Glomerular visceral epithelial cell (primary cell): ENCODE measurements at regions not wholly inside any gene's neighbourhood (a gene's known extent, or its start where the extent isn't known, plus 50 kb on each side); places are given as distances from the start of the nearest gene placed in this dataset.
"Not testable (repeated sequence)": the region's sequence is repeated elsewhere in the genome, so short reads cannot be mapped to it uniquely, and the experiment has no call there.

Experiments used
- DNase-seq: peaks from one replicate; pipeline ENCODE4 v3.0.0-alpha.2; 2016; ENCODE audit errors: extremely low spot score

GRCh38 chr10:125238682-125239081, 78.3 kb upstream of the CTBP2 start:
- DNase-seq = no peak

- no peak for DNase-seq
Measured at GRCh38 chr10:125236091-125236490, 75.7 kb upstream of the CTBP2 start.

- no peak for DNase-seq
Measured at GRCh38 chr10:125235093-125236069, 75.0 kb upstream of the CTBP2 start.

GRCh38 chr10:125234576-125234975, 74.2 kb upstream of the CTBP2 start:
- DNase-seq = not testable (repeated sequence)

GRCh38 chr10:125233726-125234125, 73.4 kb upstream of the CTBP2 start:
- DNase-seq = no peak

GRCh38 chr10:125232841-125233240, 72.5 kb upstream of the CTBP2 start:
- no peak for DNase-seq

GRCh38 chr10:125231813-125232475, 71.6 kb upstream of the CTBP2 start:
- no peak for DNase-seq

- DNase-seq = peak; percentile 86
Measured at GRCh38 chr10:125231116-125231812, 70.9 kb upstream of the CTBP2 start.

GRCh38 chr10:125230251-125230650, 69.9 kb upstream of the CTBP2 start:
- no peak for DNase-seq

GRCh38 chr10:125228245-125228940, 68.0 kb upstream of the CTBP2 start:
- DNase-seq = not testable (repeated sequence)

GRCh38 chr10:125227546-125227945, 67.2 kb upstream of the CTBP2 start:
- no peak for DNase-seq

- no peak for DNase-seq
Measured at GRCh38 chr10:125226823-125227222, 66.5 kb upstream of the CTBP2 start.

GRCh38 chr10:125226005-125226404, 65.6 kb upstream of the CTBP2 start:
- DNase-seq = no peak

- DNase-seq = no peak
Measured at GRCh38 chr10:125225051-125225450, 64.7 kb upstream of the CTBP2 start.

GRCh38 chr10:125222515-125223308, 62.3 kb upstream of the CTBP2 start:
- DNase-seq = no peak

GRCh38 chr10:125221716-125222115, 61.4 kb upstream of the CTBP2 start:
- DNase-seq = no peak

GRCh38 chr10:125219776-125220175, 59.4 kb upstream of the CTBP2 start:
- no peak for DNase-seq

GRCh38 chr10:125218967-125219366, 58.6 kb upstream of the CTBP2 start:
- DNase-seq = no peak

GRCh38 chr10:125217990-125218675, 57.8 kb upstream of the CTBP2 start:
- no peak for DNase-seq

- DNase-seq = no peak
Measured at GRCh38 chr10:125216861-125217260, 56.5 kb upstream of the CTBP2 start.
